Stomach (tissue), 4 donors: ENCODE measurements at regions not wholly inside any gene's neighbourhood (a gene's known extent, or its start where the extent isn't known, plus 50 kb on each side); places are given as distances from the start of the nearest gene placed in this dataset.

Experiments used
- CTCF ChIP-seq, 7 experiments: fragments of 450-650 bp in 4 of 7; fragments of 200-600 bp in 3 of 7; sonication (generic) in 3 of 7; IDR thresholded peaks; one replicate each; pipeline ENCODE4 v1.5.1; 2016 to 2019; ENCODE audit warnings: antibody characterized with exemption in 7 of 7, control low read depth in 2 of 7, mild to moderate bottlenecking in 1 of 7
- EP300 ChIP-seq: sonication (generic); formaldehyde crosslinking; IDR thresholded peaks from one replicate; pipeline ENCODE4 v1.6.1; 2017; ENCODE audit warnings: antibody characterized with exemption
- POLR2A ChIP-seq, 4 donors: fragments of 450-650 bp; IDR thresholded peaks; one replicate each; pipeline ENCODE4 v1.6.1; 2016; ENCODE audit warnings: antibody characterized with exemption in 4 of 4, control low read depth in 2 of 4, mild to moderate bottlenecking in 1 of 4, moderate library complexity in 1 of 4
- POLR2AphosphoS5 ChIP-seq, 3 donors: sonication (generic); formaldehyde crosslinking; IDR thresholded peaks; one replicate each; pipeline ENCODE4 v1.6.1; 2016; ENCODE audit warnings: antibody characterized with exemption in 3 of 3

GRCh38 chr9:80066931-80067330 is 495.2 kb downstream of the TLE4 start:
- TF ChIP-seq POLR2A (IDR thresholded peaks at IDR 0.05) (no peak), CTCF (IDR thresholded peaks at IDR 0.05) (no peak), EP300 (no peak), POLR2AphosphoS5 (IDR thresholded peaks at IDR 0.05) (no peak)
